Parathyroid adenoma (tissue), 2 donors: ENCODE measurements at regions not wholly inside any gene's neighbourhood (a gene's known extent, or its start where the extent isn't known, plus 50 kb on each side); places are given as distances from the start of the nearest gene placed in this dataset.

Experiments used
- H2AFZ ChIP-seq: fragments of 300-600 bp; sonication (generic); one replicate; pipeline ENCODE4 v1.7.0; 2017; ENCODE audit warnings: antibody characterized with exemption, mild to moderate bottlenecking
- H3K27ac ChIP-seq: fragments of 300-600 bp; sonication (generic); one replicate; pipeline ENCODE4 v1.7.0; 2017
- H3K27me3 ChIP-seq: fragments of 300-600 bp; sonication (generic); one replicate; pipeline ENCODE4 v1.7.0; 2017; ENCODE audit warnings: low read length; ENCODE audit not compliant: control insufficient read depth, insufficient read depth
- H3K36me3 ChIP-seq: fragments of 300-600 bp; sonication (generic); one replicate; pipeline ENCODE4 v1.7.0; 2017; ENCODE audit warnings: low read length; ENCODE audit not compliant: control insufficient read depth, insufficient read depth
- H3K4me1 ChIP-seq: fragments of 300-600 bp; sonication (generic); one replicate; pipeline ENCODE4 v1.7.0; 2017; ENCODE audit warnings: control low read depth
- H3K4me2 ChIP-seq: fragments of 300-600 bp; sonication (generic); one replicate; pipeline ENCODE4 v1.7.0; 2017; ENCODE audit warnings: low read length
- H3K4me3 ChIP-seq: fragments of 300-600 bp; sonication (generic); one replicate; pipeline ENCODE4 v1.7.0; 2017; ENCODE audit warnings: low read depth, low read length
- H3K79me2 ChIP-seq: fragments of 300-600 bp; sonication (generic); one replicate; pipeline ENCODE4 v1.7.0; 2017; ENCODE audit warnings: control low read depth
- H3K9ac ChIP-seq: fragments of 300-600 bp; sonication (generic); one replicate; pipeline ENCODE4 v1.7.0; 2017; ENCODE audit warnings: mild to moderate bottlenecking
- H3K9me3 ChIP-seq: fragments of 300-600 bp; sonication (generic); one replicate; pipeline ENCODE4 v1.7.0; 2017; ENCODE audit warnings: low read length; ENCODE audit not compliant: control insufficient read depth
- CTCF ChIP-seq: fragments of 300-600 bp; sonication (generic); IDR thresholded peaks from one replicate; pipeline ENCODE4 v1.7.0; 2017; ENCODE audit warnings: antibody characterized with exemption, mild to moderate bottlenecking
- donor health status: primary hyperparathyroidism.

- no peak for TF ChIP-seq CTCF
- Histone ChIP-seq H3K36me3 (no peaks in the 10 kb centered on the region), H3K9ac (no peak overlapping the region), H3K27ac (no peak overlapping the region), H3K4me1 (no peaks in the 10 kb centered on the region), H3K27me3 (no peaks in the 10 kb centered on the region), H3K4me3 (no peak overlapping the region), H3K9me3 (no peaks in the 10 kb centered on the region), H3K79me2 (no peaks in the 10 kb centered on the region), H2AFZ (no peak overlapping the region), H3K4me2 (no peak overlapping the region)
Observed at GRCh38 chr7:51702673-51703072, 386.1 kb upstream of the COBL start.

GRCh38 chr7:51701935-51702334 is 385.3 kb upstream of the COBL start:
- Histone ChIP-seq H3K9ac (no peak overlapping the region), H3K4me1 (no peaks in the 10 kb centered on the region), H3K9me3 (no peaks in the 10 kb centered on the region), H3K27ac (no peak overlapping the region), H3K36me3 (no peaks in the 10 kb centered on the region), H2AFZ (no peak overlapping the region), H3K4me2 (no peak overlapping the region), H3K79me2 (no peaks in the 10 kb centered on the region), H3K4me3 (no peak overlapping the region), H3K27me3 (no peaks in the 10 kb centered on the region)
- no peak for TF ChIP-seq CTCF

DNA sequence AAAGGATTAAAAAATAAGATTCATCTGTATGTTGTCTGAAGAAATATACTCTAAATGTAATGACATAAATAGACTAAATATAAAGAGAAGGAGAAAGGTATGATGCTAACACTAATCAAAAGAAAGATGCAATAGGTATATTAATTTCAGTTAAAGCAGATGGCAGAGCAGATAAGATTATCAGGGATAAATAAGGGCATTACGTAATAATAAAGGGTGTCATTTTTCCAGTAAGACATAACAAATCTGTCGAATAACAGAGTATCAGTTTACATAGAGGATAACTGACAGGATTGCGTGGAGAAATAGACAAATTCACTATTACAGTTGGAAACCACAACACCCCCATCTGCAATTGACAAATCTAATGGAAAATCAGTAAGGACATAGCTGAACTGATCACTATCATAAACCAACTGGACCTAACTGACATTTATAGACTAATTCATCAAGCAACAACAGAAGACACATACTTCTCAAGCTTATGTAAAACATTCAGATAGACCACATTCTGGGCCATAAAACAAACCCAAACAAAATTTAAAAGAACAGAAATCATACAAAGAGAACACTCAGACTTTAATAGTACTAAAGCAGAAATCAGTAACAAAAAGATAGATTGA is 384.1 kb upstream of the COBL start:
- Histone ChIP-seq H3K27me3 (no peaks in the 10 kb centered on the region), H3K9me3 (no peaks in the 10 kb centered on the region), H2AFZ (no peak overlapping the region), H3K4me3 (no peak overlapping the region), H3K79me2 (no peaks in the 10 kb centered on the region), H3K27ac (no peak overlapping the region), H3K9ac (no peak overlapping the region), H3K36me3 (no peaks in the 10 kb centered on the region), H3K4me1 (no peaks in the 10 kb centered on the region), H3K4me2 (no peak overlapping the region)
- TF ChIP-seq CTCF, result no peak

- Histone ChIP-seq H3K79me2 (no peaks in the 10 kb centered on the region), H3K36me3 (no peaks in the 10 kb centered on the region), H3K4me2 (no peak overlapping the region), H3K4me1 (no peaks in the 10 kb centered on the region), H3K27me3 (no peaks in the 10 kb centered on the region), H2AFZ (no peak overlapping the region), H3K9me3 (no peaks in the 10 kb centered on the region), H3K9ac (no peak overlapping the region), H3K27ac (no peak overlapping the region), H3K4me3 (no peak overlapping the region)
- TF ChIP-seq CTCF, result no peak
Observed at GRCh38 chr7:51693258-51693657, 376.6 kb upstream of the COBL start.

DNA sequence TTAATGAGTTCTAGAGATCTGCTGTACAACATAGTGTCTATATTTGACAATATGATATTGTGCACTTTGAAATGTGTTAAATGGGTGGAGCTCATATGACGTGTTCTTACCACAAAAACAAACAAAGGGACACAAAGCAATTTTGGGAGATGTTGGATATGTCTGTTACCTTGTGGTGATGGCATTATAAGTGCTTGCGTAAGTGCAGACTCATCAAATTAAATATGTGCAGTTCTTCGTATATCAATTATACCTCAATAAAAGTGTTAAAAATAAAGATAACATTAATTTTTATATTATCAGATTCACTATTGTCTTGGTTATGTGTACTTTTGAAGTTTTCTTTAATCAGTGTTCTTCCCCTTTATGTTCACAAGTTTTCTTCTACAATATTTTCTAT is 372.9 kb upstream of the COBL start:
- Histone ChIP-seq H3K27ac (no peak overlapping the region), H2AFZ (no peak overlapping the region), H3K9me3 (no peaks in the 10 kb centered on the region), H3K79me2 (no peaks in the 10 kb centered on the region), H3K27me3 (no peaks in the 10 kb centered on the region), H3K4me1 (no peaks in the 10 kb centered on the region), H3K36me3 (no peaks in the 10 kb centered on the region), H3K4me2 (no peak overlapping the region), H3K4me3 (no peak overlapping the region), H3K9ac (no peak overlapping the region)
- TF ChIP-seq CTCF, result no peak
